ENCODE measurements at regions not wholly inside any gene's neighbourhood (a gene's known extent, or its start where the extent isn't known, plus 50 kb on each side); places are given as distances from the start of the nearest gene placed in this dataset.

DNA sequence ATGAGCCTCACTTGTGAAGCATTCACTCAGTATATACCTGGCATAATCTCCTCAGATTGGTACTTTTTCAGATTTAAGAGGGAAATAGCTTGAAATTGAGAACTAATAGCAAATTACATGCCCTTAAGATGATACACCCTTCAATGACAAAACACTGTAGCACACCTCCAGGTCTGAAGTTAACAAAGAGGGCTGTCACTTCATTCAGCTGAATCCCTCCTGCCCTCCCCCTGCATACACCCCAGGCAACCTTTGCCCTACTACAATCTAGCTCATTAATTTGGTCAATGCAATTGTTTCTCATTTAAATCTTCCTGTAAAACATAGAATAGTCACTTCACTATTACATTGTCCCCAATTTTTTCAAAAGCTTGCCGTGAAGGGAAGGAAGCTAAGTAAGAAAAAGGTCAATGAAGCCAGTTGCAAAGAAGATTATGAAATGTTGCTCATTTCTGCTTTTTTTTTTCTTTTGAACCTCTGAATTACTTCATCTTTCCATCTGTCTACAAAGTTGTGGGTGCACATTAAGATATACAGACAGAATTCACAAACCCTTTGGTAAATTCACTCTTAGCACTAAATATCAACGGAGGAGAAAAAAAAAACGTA is 294.8 kb upstream of the PTGER4 start:
- DNase-seq: no peak

GRCh38 chr5:40383749-40384651 is 295.7 kb upstream of the PTGER4 start:
- no peak for DNase-seq

GRCh38 chr5:40381676-40382363 is 297.9 kb upstream of the PTGER4 start:
- no peak for DNase-seq

DNA sequence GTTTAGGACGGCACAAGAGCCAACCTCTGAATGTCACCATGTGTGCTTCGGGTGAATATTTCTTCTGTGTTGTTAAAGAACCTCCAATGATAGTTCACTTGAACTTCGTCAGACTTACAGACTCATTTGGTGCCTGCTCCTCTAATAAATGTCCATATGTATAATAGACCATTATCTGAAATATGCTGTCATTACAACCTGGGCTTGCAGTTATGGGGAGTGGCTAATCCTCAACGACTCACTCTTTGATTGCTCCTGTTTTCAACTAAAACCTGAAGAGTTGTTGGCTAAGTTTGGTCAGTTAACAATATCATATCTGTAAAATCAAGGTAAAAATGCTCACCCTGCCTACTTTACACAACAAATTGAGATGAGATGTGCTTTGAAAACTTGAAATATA is 298.7 kb upstream of the PTGER4 start:
- DNase-seq: no peak

GRCh38 chr5:40378396-40379177 is 301.1 kb upstream of the PTGER4 start:
- DNase-seq: no peak

DNA sequence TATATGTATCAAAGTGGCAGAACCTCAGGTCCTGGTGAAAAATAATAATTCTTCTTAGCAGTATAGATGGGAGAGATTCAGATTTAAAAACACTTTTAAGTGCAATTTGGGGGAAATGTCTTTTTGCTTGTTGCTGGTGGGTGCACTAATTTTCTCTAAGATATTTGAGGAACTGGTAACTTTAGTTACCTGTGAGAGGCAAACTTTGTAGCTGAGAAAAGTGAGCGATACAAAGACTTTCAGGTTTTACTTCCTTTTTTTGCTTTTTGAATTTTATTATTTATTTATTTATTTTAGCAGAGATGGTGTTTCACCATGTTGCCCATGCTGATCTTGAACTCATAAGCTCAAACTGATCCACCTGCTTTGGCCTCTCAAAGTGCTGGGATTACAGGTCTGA is 303.1 kb upstream of the PTGER4 start:
- no peak for DNase-seq

DNA sequence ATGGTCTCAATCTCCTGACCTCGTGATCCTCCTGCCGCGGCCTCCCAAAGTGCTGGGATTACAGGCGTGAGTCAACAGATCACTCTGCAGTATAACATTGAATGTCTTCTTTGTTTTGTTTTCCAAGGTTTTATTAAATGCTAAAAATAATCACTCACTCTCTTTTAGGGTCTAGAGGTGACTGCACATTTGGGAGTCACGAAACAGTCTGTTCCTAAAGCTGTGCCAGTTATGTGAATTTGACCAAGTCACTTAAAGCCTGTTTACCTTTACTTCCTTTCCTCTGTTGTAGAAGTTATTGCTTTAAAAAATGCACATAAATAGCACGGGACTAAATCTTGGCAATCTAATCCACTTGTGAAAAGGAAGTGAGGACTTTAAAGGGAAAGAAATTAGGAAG is 304.9 kb upstream of the PTGER4 start:
- DNase-seq: no peak

DNA sequence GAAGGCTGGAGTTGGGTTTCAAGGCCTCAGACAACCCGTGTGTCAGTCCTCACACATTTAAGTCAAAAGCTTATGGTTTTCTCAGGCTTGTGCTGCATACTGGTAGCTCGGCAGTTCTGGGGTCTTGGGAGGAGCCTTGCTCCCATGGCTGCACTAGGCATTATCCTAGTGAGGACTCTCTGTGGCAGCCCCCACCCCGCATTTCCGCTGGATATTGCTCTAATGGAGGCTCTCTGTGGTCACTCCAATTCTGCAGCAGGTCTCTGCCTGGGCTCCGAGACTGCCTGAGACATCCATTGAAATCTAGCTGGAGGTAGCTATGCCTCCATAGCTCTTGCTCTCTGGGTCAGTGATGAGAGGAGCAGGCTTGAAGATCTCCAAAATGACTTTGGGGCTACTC is 311.5 kb upstream of the PTGER4 start:
- DNase-seq: no peak

- no peak for DNase-seq
Measured at GRCh38 chr5:40367255-40367654, 312.5 kb upstream of the PTGER4 start.

DNA sequence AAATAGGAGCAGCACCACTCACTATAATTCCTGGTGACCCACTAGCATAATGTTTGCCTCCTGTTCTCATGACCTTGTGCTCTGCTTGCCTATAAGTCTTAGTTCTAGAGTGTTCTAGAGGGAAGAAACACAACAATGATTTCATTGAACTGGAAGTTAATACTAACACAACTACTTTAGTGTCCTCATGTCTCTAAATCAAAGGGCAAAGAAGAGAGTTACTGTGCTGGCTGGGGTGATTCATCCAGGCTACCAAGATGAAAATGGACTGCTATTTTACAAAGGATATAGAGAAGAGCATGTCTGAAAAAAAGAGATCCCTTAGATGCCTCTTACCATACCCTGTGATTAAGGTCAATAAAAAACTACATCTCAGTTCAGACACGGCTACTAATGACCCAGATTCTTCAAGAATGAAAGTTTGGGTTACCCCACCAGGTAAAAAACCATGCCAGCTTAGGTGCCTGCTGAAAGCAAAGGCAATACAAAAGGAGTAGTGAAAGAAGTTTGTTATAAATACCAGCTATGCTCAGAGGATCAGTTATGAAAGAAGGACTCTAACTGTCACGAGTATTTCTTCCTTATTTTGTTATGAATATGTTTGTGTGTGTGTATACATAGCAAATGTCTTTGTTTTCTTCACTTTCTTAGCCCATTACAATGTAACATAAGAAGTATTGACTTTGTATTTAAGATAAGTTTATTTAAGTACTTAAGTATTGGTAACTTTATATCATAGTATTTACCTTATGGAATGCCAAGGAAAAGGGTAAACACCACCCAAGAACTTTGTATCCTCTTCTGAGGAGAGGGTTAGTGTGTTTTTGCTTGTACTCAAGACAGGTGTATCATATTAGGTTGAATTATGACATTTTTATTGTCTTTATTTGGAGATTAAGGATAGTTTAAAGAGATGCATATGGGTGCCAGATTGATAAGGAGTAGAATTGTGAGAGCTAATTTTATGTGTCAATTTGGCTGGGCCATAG is 314.1 kb upstream of the PTGER4 start:
- DNase-seq: no peak

DNA sequence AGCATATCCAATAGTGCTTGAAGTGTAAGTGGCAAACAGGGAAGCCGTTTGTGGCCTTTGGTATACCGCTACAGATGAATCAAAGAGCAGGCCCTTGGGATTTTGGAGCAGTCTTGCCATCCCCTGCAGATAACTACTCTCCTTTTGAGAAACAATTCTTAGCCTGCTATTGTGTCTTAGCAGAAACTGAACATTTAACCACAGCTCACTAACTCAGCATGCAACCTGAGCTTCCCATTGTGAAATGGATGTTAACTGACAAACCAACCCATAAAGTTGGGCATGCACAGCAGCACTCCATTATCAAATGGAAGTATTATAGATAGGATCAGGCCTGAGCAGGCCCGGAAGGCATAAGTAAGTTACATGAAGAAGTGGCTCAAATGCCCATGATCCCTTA is 315.3 kb upstream of the PTGER4 start:
- DNase-seq: no peak

DNA sequence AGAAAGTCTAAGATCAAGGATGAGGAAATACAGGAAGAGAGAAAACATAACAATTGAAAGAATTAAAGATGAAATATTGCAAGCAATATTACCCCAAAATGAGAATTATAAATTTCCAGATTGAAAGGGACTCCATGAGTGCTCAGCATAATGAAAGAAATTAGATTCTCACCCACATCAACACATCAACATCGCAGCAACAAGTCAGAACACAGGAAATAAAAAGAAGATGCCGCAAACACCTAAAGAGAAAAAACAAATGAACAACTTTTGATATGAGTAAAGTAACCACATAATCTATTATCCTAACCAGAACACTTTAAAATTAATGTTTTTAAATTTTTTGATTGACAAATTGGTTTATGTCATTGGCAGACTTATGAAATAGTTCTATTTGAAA is 318.3 kb upstream of the PTGER4 start:
- DNase-seq: no peak

DNA sequence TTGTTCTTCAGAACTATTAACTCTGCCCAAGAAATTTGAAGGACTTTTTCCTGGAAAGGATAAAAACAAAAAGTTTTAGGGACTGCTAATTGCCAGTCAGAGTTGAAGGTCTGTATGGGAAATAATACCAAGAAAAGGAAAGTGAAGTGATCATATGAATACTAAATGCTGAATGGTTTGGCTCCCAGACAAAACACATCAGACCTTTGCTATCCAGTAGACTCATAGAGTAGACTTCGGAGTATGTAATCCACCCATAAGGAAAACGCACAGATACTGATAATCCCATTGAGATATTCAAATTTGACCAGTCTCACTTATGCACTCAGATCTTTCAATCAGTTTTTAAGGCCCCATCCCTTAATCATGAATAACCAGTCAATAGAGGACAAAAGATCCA is 319.0 kb upstream of the PTGER4 start:
- no peak for DNase-seq

- no peak for DNase-seq
Measured at GRCh38 chr5:40359832-40360231, 319.9 kb upstream of the PTGER4 start.

DNA sequence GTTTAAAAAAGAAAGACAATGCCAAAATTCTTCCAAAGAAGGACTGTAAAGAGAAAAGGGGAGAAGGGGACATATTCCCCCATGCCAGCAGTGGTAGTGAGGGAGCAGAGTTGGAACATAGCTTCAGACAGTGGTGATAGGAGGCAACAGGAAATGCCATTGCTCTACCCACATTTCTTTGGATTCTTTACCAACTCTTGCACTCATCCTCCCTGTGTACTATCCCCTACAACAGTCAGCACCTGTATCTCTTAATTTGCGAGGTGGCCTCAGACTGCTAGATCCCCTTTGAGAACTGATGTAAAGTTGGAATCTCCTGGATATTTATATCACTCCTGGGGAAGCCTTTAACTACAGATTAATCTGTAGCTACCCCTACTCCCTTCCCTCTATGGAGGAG is 320.6 kb upstream of the PTGER4 start:
- DNase-seq: no peak

GRCh38 chr5:40356248-40356647 is 323.5 kb upstream of the PTGER4 start:
- DNase-seq: no peak

GRCh38 chr5:40355846-40356245 is 323.9 kb upstream of the PTGER4 start:
- no peak for DNase-seq

- DNase-seq: no peak
Measured at GRCh38 chr5:40355181-40355580, 324.5 kb upstream of the PTGER4 start.

DNA sequence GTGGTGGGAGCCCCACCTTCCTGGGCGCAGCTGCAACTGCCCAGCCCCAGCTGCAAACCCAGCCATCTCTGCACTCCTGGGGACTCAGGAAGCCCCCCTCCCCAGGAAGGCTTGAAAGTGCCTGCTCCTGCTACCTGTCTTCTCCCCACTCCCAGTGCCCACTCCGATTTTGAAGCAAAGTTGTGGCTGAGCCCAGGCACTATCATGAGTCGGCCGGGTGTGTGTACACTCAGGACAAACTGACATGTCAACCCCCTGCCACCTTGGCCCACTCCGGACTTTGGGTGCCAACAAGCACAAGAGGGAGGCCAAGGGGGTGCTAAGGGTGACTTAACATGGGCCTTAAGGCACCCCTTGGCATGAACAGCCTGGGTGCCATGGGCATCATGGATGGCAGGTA is 325.5 kb upstream of the PTGER4 start:
- no peak for DNase-seq

- no peak for DNase-seq
Measured at GRCh38 chr5:40353442-40353841, 326.3 kb upstream of the PTGER4 start.

- DNase-seq: no peak
Measured at GRCh38 chr5:40347981-40348725, 331.6 kb upstream of the PTGER4 start.
